Upper lobe of left lung (tissue), 6 donors: ENCODE measurements at regions not wholly inside any gene's neighbourhood (a gene's known extent, or its start where the extent isn't known, plus 50 kb on each side); places are given as distances from the start of the nearest gene placed in this dataset.

Experiments
- ATAC-seq, 2 donors: fragments of 200-7000 bp; cut with Tn5 transposase; one replicate each; pipeline ENCODE4 v1.9.1; 2022; ENCODE audit warnings: mild to moderate bottlenecking in 2 of 2, moderate library complexity in 2 of 2; ENCODE audit not compliant: low FRiP score in 2 of 2
- DNase-seq, 2 donors: peaks; one replicate each; pipeline ENCODE4 v3.0.0-alpha.2; 2019 to 2020
- H3K27ac ChIP-seq, 4 donors: fragments of 200-600 bp; sonication (generic); one replicate each; pipeline ENCODE4 v1.5.1; 2016 to 2019
- H3K27me3 ChIP-seq, 4 donors: fragments of 200-600 bp; sonication (generic); one replicate each; pipeline ENCODE4 v1.5.1; 2017 to 2019
- H3K36me3 ChIP-seq, 4 donors: fragments of 200-600 bp; sonication (generic); one replicate each; pipeline ENCODE4 v1.5.1; 2016 to 2019
- H3K4me1 ChIP-seq, 4 donors: fragments of 200-600 bp; sonication (generic); one replicate each; pipeline ENCODE4 v1.5.1; 2018 to 2019
- H3K4me3 ChIP-seq, 4 donors: fragments of 200-600 bp; sonication (generic); one replicate each; pipeline ENCODE4 v1.5.1; 2017 to 2019; ENCODE audit warnings: mild to moderate bottlenecking in 2 of 4, moderate library complexity in 1 of 4
- H3K9me3 ChIP-seq, 4 donors: fragments of 200-600 bp; sonication (generic); one replicate each; pipeline ENCODE4 v1.5.1; 2018 to 2019
- EP300 ChIP-seq, 4 donors: sonication (generic); formaldehyde crosslinking; IDR thresholded peaks; one replicate each; pipeline ENCODE4 v1.5.1; 2017; ENCODE audit warnings: antibody characterized with exemption in 4 of 4, control low read depth in 2 of 4
- POLR2A ChIP-seq, 4 donors: fragments of 450-650 bp; IDR thresholded peaks; one replicate each; pipeline ENCODE4 v1.5.1; 2016 to 2017; ENCODE audit warnings: antibody characterized with exemption in 4 of 4, mild to moderate bottlenecking in 2 of 4
- POLR2AphosphoS5 ChIP-seq, 2 donors: sonication (generic); formaldehyde crosslinking; IDR thresholded peaks; one replicate each; pipeline ENCODE4 v1.5.1; 2017; ENCODE audit warnings: antibody characterized with exemption in 2 of 2
- WGBS, 2 donors: methylation state at CpG; one replicate each; pipeline ENCODE4 v1.1.5; 2017 to 2018; 5-methylcytosine and 5-hydroxymethylcytosine counted together
- TF ChIP-seq, protein P1 (sequence below), 6 experiments: fragments of 450-650 bp in 4 of 6; fragments of 200-600 bp in 2 of 6; sonication (generic) in 2 of 6; IDR thresholded peaks; one replicate each; pipeline ENCODE4 v1.5.1; 2016 to 2019; ENCODE audit warnings: antibody characterized with exemption in 6 of 6
- donor health status: DM: no; HTN: no; CAD: no; lungs with moderate emphysema.
- donor health status: DM: no; HTN: yes; CAD: no; lungs with severe emphysema.

- Histone ChIP-seq H3K4me1 (no peaks in the 10 kb centered on the region), H3K36me3 (no peaks in the 10 kb centered on the region), H3K27ac (no peak overlapping the region), H3K4me3 (no peak overlapping the region), H3K27me3 (no peaks in the 10 kb centered on the region), H3K9me3 (no peaks in the 10 kb centered on the region)
- ATAC-seq (no peak), DNase-seq (no peak)
- TF ChIP-seq EP300 (IDR thresholded peaks at IDR 0.05) (no peak), POLR2A (IDR thresholded peaks at IDR 0.05) (no peak), POLR2AphosphoS5 (IDR thresholded peaks at IDR 0.05) (no peak)
- TF ChIP-seq, protein P1, sequence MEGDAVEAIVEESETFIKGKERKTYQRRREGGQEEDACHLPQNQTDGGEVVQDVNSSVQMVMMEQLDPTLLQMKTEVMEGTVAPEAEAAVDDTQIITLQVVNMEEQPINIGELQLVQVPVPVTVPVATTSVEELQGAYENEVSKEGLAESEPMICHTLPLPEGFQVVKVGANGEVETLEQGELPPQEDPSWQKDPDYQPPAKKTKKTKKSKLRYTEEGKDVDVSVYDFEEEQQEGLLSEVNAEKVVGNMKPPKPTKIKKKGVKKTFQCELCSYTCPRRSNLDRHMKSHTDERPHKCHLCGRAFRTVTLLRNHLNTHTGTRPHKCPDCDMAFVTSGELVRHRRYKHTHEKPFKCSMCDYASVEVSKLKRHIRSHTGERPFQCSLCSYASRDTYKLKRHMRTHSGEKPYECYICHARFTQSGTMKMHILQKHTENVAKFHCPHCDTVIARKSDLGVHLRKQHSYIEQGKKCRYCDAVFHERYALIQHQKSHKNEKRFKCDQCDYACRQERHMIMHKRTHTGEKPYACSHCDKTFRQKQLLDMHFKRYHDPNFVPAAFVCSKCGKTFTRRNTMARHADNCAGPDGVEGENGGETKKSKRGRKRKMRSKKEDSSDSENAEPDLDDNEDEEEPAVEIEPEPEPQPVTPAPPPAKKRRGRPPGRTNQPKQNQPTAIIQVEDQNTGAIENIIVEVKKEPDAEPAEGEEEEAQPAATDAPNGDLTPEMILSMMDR (IDR thresholded peaks at IDR 0.05) = no peak
- 53 to 59% methylated on average over 5 to 6 of the region's 6 CpGs for WGBS, 2 donors
Measured at GRCh38 chr20:48556956-48557355, 270.8 kb downstream of the PREX1 start.

DNA sequence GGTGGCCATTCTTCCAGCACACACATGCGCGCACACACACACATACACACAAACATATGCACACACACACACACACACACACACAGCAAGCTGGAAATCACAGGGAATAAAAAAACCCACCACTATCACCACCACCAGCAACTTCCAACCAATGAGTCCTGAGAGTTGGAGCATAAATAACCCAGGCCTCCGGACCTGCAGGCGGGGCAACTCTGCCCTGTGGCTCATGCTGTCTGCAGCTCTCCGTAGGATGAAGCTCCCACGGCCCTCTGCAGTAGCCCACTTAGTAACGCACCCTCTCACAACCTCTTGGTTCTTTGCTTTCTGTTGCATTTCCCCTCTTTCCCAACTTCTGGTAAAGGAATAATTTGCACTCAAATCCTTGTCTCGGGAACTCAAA lies 275.2 kb downstream of the PREX1 start:
- Histone ChIP-seq H3K4me3 (no peak overlapping the region), H3K4me1 (no peaks in the 10 kb centered on the region), H3K27ac (no peak overlapping the region), H3K9me3 (no peaks in the 10 kb centered on the region), H3K36me3 (no peaks in the 10 kb centered on the region), H3K27me3 (no peaks in the 10 kb centered on the region)
- TF ChIP-seq, protein P1 (IDR thresholded peaks at IDR 0.05) = no peak
- TF ChIP-seq EP300 (IDR thresholded peaks at IDR 0.05) (no peak), POLR2A (IDR thresholded peaks at IDR 0.05) (no peak)
- WGBS, 2 donors = 79 to 81% methylated on average over 8 of the region's 8 CpGs
- DNase-seq = no peak
- ATAC-seq = no peak

DNA sequence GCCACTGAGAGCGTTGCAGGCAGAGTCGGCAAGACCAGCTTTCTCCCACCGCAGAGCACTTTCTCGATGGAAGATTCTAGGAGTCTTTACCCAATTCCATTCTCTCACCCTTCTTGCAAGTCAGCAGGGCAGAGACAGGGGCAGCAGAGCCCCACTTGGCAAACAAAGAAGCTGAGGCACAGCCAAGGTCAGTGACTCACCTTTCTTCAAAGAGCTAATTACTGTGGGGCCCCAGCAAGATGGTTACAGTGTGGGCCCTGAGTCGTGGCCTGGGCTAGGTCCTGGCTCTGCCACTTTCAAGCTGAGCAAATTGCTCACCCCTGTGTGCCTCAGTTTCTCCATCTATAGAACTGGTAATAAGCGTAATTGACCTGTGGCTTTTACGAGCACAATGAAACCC lies 277.0 kb downstream of the PREX1 start:
- Histone ChIP-seq H3K27ac (no peak overlapping the region), H3K36me3 (no peaks in the 10 kb centered on the region), H3K4me3 (no peak overlapping the region), H3K4me1 (no peaks in the 10 kb centered on the region), H3K9me3 (no peaks in the 10 kb centered on the region), H3K27me3 (no peaks in the 10 kb centered on the region)
- DNase-seq (no peak), ATAC-seq (no peak)
- WGBS, 2 donors = 80 to 88% methylated on average over 7 of the region's 7 CpGs
- no peak for TF ChIP-seq POLR2AphosphoS5 (IDR thresholded peaks at IDR 0.05)
- TF ChIP-seq POLR2A (IDR thresholded peaks at IDR 0.05) = no peak
- TF ChIP-seq, protein P1 (IDR thresholded peaks at IDR 0.05) = no peak
- no peak for TF ChIP-seq EP300 (IDR thresholded peaks at IDR 0.05)

- H3K4me1 ChIP-seq = no peaks in the 10 kb centered on the region
- TF ChIP-seq, protein P1 (IDR thresholded peaks at IDR 0.05) = no peak
- no peak for TF ChIP-seq POLR2AphosphoS5 (IDR thresholded peaks at IDR 0.05)
- no peak for TF ChIP-seq POLR2A (IDR thresholded peaks at IDR 0.05)
- no peak for TF ChIP-seq EP300 (IDR thresholded peaks at IDR 0.05)
- 95 to 97% methylated on average over 6 to 7 of the region's 7 CpGs for WGBS, 2 donors
Measured at GRCh38 chr20:48547664-48548063, 280.1 kb downstream of the PREX1 start.

More at GRCh38 chr20:48547664-48548063, 280.1 kb downstream of the PREX1 start:
- no peaks in the 10 kb centered on the region for H3K36me3 ChIP-seq
- no peak overlapping the region for H3K27ac ChIP-seq
- no peaks in the 10 kb centered on the region for H3K9me3 ChIP-seq
- no peaks in the 10 kb centered on the region for H3K27me3 ChIP-seq
- DNase-seq (no peak), ATAC-seq (no peak)
- H3K4me3 ChIP-seq = no peak overlapping the region
